Retinal pigment epithelial cell (primary cell): ENCODE measurements at regions not wholly inside any gene's neighbourhood (a gene's known extent, or its start where the extent isn't known, plus 50 kb on each side); places are given as distances from the start of the nearest gene placed in this dataset.

Source experiments
- DNase-seq: peaks from one replicate; pipeline ENCODE4 v3.0.0-alpha.2; 2010; ENCODE audit warnings: low read depth
- H3K4me3 ChIP-seq: 2 replicates; pipeline ENCODE4 v1.5.1; 2011; ENCODE audit warnings: mild to moderate bottlenecking, low read length, control low read depth, moderate library complexity
- CTCF ChIP-seq: conservative IDR thresholded peaks from 2 replicates; pipeline ENCODE4 v1.5.1; 2011; ENCODE audit warnings: low read depth, low read length, control low read depth, inconsistent platforms

- no peak overlapping the region for H3K4me3 ChIP-seq
- DNase-seq = no peak
- TF ChIP-seq CTCF = no peak
These were observed 167.4 kb upstream of the CD180 start for GRCh38 chr5:67363963-67364362.

- no peak overlapping the region for H3K4me3 ChIP-seq
- no peak for TF ChIP-seq CTCF
- no peak for DNase-seq
These were observed 166.6 kb upstream of the CD180 start for GRCh38 chr5:67363180-67363709.

- no peak overlapping the region for H3K4me3 ChIP-seq
- no peak for TF ChIP-seq CTCF
- no peak for DNase-seq
These were observed 165.5 kb upstream of the CD180 start for GRCh38 chr5:67361932-67362729.

- TF ChIP-seq CTCF = no peak
- DNase-seq = no peak
- no peak overlapping the region for H3K4me3 ChIP-seq
These were observed 163.4 kb upstream of the CD180 start for GRCh38 chr5:67360047-67360446.

- no peak overlapping the region for H3K4me3 ChIP-seq
- TF ChIP-seq CTCF = no peak
- DNase-seq = no peak
These were observed 161.6 kb upstream of the CD180 start for GRCh38 chr5:67358186-67358585.

GRCh38 chr5:67355120-67355713 is 158.6 kb upstream of the CD180 start:
- DNase-seq = no peak
- no peak for TF ChIP-seq CTCF
- no peak overlapping the region for H3K4me3 ChIP-seq
